ENCODE measurements at regions not wholly inside any gene's neighbourhood (a gene's known extent, or its start where the extent isn't known, plus 50 kb on each side); places are given as distances from the start of the nearest gene placed in this dataset.

GRCh38 chr17:33653399-33653788, 360.3 kb upstream of the ASIC2 start:
- H3K27me3 ChIP-seq (ENCODE audit: control insufficient read depth in 2 of 2, insufficient read depth in 2 of 2, low read length in 2 of 2): no peaks in the 10 kb centered on the region
- dilution Hi-C loops (cut with MboI; ENCODE audit: extremely low pct_ligation_motif_present, low sequenced_read_pairs): no loop called here
- TF ChIP-seq POLR2AphosphoS5 (IDR thresholded peaks at IDR 0.05; ENCODE audit: insufficient read depth, low read depth, low read length) (no peak), POLR2A (IDR thresholded peaks at IDR 0.05; ENCODE audit: low read depth, low read length) (no peak), JUN (IDR thresholded peaks at IDR 0.05; ENCODE audit: borderline replicate concordance, insufficient read depth, insufficient read length, low read depth) (no peak), FOS (IDR thresholded peaks at IDR 0.05; ENCODE audit: borderline replicate concordance, insufficient read depth, low read length) (no peak), EZH2 (IDR thresholded peaks at IDR 0.05; ENCODE audit: borderline replicate concordance, low read depth, low read length, severe bottlenecking) (no peak), MYC (IDR thresholded peaks at IDR 0.05; ENCODE audit: low read depth, low read length) (no peak), GATA2 (IDR thresholded peaks at IDR 0.05; ENCODE audit: insufficient read depth, insufficient read length, low read depth, low read length) (no peak), CTCF (IDR thresholded peaks at IDR 0.05; ENCODE audit: extremely low read depth in 1 of 2, insufficient read depth in 1 of 2, low read depth in 1 of 2, low read length in 2 of 2) (no peak)
- TF ChIP-seq, protein P1, sequence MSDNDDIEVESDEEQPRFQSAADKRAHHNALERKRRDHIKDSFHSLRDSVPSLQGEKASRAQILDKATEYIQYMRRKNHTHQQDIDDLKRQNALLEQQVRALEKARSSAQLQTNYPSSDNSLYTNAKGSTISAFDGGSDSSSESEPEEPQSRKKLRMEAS (IDR thresholded peaks at IDR 0.05; ENCODE audit: insufficient read depth, insufficient read length): no peak
- H4K20me1 ChIP-seq (replicated peaks; ENCODE audit: control insufficient read depth, extremely low read depth, insufficient read depth, low read length): no peaks in the 10 kb centered on the region
- no peak overlapping the region for H3K9ac ChIP-seq (replicated peaks; ENCODE audit: extremely low read depth, insufficient read depth, low read length)
- H3K9me3 ChIP-seq (replicated peaks; ENCODE audit: control insufficient read depth, insufficient read depth, low read length): no peaks in the 10 kb centered on the region
- H3K79me2 ChIP-seq (ENCODE audit: control insufficient read depth, insufficient read depth, low read length): no peaks in the 10 kb centered on the region
- FAIRE-seq: no peak
- DNase-seq (ENCODE audit: low read depth, low spot score): peak; percentile 21
- intact Hi-C loops (cut with micrococcal nuclease): loop anchor here (10.0 kb wide), 1 partner anchor 61 kb away; no protein-coding TSS in a partner anchor
- no peak overlapping the region for H3K4me3 ChIP-seq (replicated peaks in 1 of 3; ENCODE audit: insufficient read depth in 1 of 3, low read depth in 1 of 3, low read length in 3 of 3)
- ChIA-PET POLR2A (no interaction called here), CTCF (interaction anchor here (1.1 kb wide), 1 partner anchor 31 kb away, joined by 3 read pairs; no protein-coding TSS in a partner anchor)
- no peaks in the 10 kb centered on the region for H3K9me1 ChIP-seq (replicated peaks; ENCODE audit: control insufficient read depth, extremely low read depth, insufficient read depth, low read length)
- H3K4me2 ChIP-seq (ENCODE audit: insufficient read depth, low read length): no peak overlapping the region
- no peaks in the 10 kb centered on the region for H3K36me3 ChIP-seq (ENCODE audit: control insufficient read depth in 2 of 2, extremely low read depth in 1 of 2, insufficient read depth in 2 of 2, low read length in 2 of 2)
- H3K27ac ChIP-seq (ENCODE audit: insufficient read depth, low read depth, low read length): no peak overlapping the region
- no peaks in the 10 kb centered on the region for H3K4me1 ChIP-seq (ENCODE audit: control insufficient read depth, extremely low read depth, insufficient read depth, low read length)
- BruUV-seq (replicated peaks): no TSS peak
- no peak overlapping the region for H2AFZ ChIP-seq (ENCODE audit: low read depth, low read length)

All from endothelial cell of umbilical vein (primary cell).